WTC11 (cell line): ENCODE measurements at regions not wholly inside any gene's neighbourhood (a gene's known extent, or its start where the extent isn't known, plus 50 kb on each side); places are given as distances from the start of the nearest gene placed in this dataset.

ENCODE experiments used
- ATAC-seq: fragments of 200-7000 bp; cut with Tn5 transposase; 2 replicates; pipeline ENCODE4 v1.10.0; 2021; ENCODE audit warnings: mild to moderate bottlenecking, moderate library complexity
- CTCF ChIA-PET: fragments of 300-600 bp; sonication (Branson Sonifier 250); formaldehyde crosslinking; loops from one replicate; lab custom pipeline; 2021; ENCODE audit warnings: antibody characterized with exemption; lab: Charles Lee
- POLR2A ChIA-PET: fragments of 350-600 bp; sonication (Branson Sonifier 250); formaldehyde crosslinking; loops from one replicate; lab custom pipeline; 2021; ENCODE audit warnings: antibody characterized with exemption; lab: Charles Lee
- DNase-seq: peaks from one replicate; pipeline ENCODE4 v3.0.0; 2021; ENCODE audit warnings: low spot score
- H3K27ac Mint-ChIP-seq: 2 replicates; pipeline ENCODE4 v1.8.0; 2021; ENCODE audit warnings: mixed read lengths
- H3K27me3 Mint-ChIP-seq: 2 replicates; pipeline ENCODE4 v1.8.0; 2021; ENCODE audit warnings: low read depth, mild to moderate bottlenecking, moderate library complexity, mixed read lengths
- H3K36me3 Mint-ChIP-seq: 2 replicates; pipeline ENCODE4 v1.8.0; 2021; ENCODE audit warnings: mixed read lengths
- H3K4me1 Mint-ChIP-seq: 2 replicates; pipeline ENCODE4 v1.8.0; 2022; ENCODE audit warnings: mixed read lengths
- H3K4me3 Mint-ChIP-seq: 2 replicates; pipeline ENCODE4 v1.8.0; 2021; ENCODE audit warnings: mild to moderate bottlenecking, moderate library complexity, mixed read lengths
- H3K9me3 Mint-ChIP-seq: 2 replicates; pipeline ENCODE4 v1.8.0; 2021; ENCODE audit warnings: mixed read lengths
- GTF2I ChIP-seq: fragments of 250-450 bp; sonication (Bioruptor Pico); conservative IDR thresholded peaks from 2 replicates; pipeline ENCODE4 v1.4.0; 2021; ENCODE audit warnings: mild to moderate bottlenecking
- IRF2 ChIP-seq: sonication (generic); formaldehyde crosslinking; IDR thresholded peaks from 2 replicates; pipeline ENCODE4 v1.8.0; 2022; ENCODE audit warnings: low read depth, missing genetic modification reagents, borderline replicate concordance
- SP1 ChIP-seq: sonication (generic); formaldehyde crosslinking; conservative IDR thresholded peaks from 2 replicates; pipeline ENCODE4 v1.8.1; 2022; ENCODE audit warnings: missing genetic modification reagents
- ZNF317 ChIP-seq: sonication (generic); formaldehyde crosslinking; IDR thresholded peaks from 2 replicates; pipeline ENCODE4 v1.8.1; 2023; ENCODE audit warnings: low read depth, mild to moderate bottlenecking, moderate library complexity, missing genetic modification reagents, borderline replicate concordance
- TF ChIP-seq, protein P1 (sequence below): fragments of 250-450 bp; sonication (Bioruptor Pico); IDR thresholded peaks from 2 replicates; pipeline ENCODE4 v1.8.0; 2021; ENCODE audit warnings: mild to moderate bottlenecking
- TF ChIP-seq, protein P2 (sequence below): sonication (generic); formaldehyde crosslinking; IDR thresholded peaks from 2 replicates; pipeline ENCODE4 v1.8.0; 2022; ENCODE audit warnings: mild to moderate bottlenecking, missing genetic modification reagents
- TF ChIP-seq, protein P3 (sequence below): sonication (generic); formaldehyde crosslinking; IDR thresholded peaks from 2 replicates; pipeline ENCODE4 v1.8.1; 2022; ENCODE audit warnings: low read depth, missing genetic modification reagents, borderline replicate concordance
- TF ChIP-seq, protein P4 (sequence below): sonication (generic); formaldehyde crosslinking; IDR thresholded peaks from 2 replicates; pipeline ENCODE4 v1.8.1; 2023; ENCODE audit warnings: mild to moderate bottlenecking, missing genetic modification reagents, borderline replicate concordance
- TF ChIP-seq, protein P5 (sequence below): fragments of 250-450 bp; sonication (Bioruptor Pico); IDR thresholded peaks from 2 replicates; pipeline ENCODE4 v1.9.0; 2021; ENCODE audit warnings: mild to moderate bottlenecking, borderline replicate concordance
- TF ChIP-seq, protein P6 (sequence below): sonication (generic); formaldehyde crosslinking; IDR thresholded peaks from 2 replicates; pipeline ENCODE4 v1.8.0; 2023; ENCODE audit warnings: missing genetic modification reagents, mild to moderate bottlenecking, borderline replicate concordance
- TF ChIP-seq, protein P7 (sequence below): fragments of 200-600 bp; IDR thresholded peaks from 2 replicates; pipeline ENCODE4 v1.8.0; 2022; ENCODE audit warnings: antibody characterized with exemption

DNA sequence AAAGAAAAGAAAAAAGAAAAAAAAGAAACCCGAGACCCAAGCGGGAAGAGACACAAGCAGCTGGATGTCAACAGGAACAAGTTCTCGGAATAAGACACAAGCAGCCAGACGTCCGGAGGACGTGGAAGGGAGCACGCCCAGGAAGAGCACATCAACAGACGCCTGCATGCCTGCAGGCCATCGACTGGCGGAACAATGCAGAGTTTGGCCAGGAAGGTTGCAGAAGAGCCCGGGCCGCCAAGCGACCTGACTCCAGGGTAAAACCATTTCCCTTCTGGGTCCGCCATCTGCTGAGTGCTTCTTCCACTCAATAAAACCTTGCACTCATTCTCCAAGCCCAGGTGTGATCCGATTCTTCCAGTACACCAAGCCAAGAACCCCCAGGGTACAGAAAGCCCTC is 95.6 kb upstream of the PRR32 start (continued):
- TF ChIP-seq, protein P1, sequence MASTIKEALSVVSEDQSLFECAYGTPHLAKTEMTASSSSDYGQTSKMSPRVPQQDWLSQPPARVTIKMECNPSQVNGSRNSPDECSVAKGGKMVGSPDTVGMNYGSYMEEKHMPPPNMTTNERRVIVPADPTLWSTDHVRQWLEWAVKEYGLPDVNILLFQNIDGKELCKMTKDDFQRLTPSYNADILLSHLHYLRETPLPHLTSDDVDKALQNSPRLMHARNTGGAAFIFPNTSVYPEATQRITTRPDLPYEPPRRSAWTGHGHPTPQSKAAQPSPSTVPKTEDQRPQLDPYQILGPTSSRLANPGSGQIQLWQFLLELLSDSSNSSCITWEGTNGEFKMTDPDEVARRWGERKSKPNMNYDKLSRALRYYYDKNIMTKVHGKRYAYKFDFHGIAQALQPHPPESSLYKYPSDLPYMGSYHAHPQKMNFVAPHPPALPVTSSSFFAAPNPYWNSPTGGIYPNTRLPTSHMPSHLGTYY (CRISPR knock-in tag): no peak
- no peak for TF ChIP-seq ZNF317 (CRISPR knock-in tag)
- TF ChIP-seq, protein P2, sequence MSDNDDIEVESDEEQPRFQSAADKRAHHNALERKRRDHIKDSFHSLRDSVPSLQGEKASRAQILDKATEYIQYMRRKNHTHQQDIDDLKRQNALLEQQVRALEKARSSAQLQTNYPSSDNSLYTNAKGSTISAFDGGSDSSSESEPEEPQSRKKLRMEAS (CRISPR knock-in tag): no peak
- TF ChIP-seq, protein P3, sequence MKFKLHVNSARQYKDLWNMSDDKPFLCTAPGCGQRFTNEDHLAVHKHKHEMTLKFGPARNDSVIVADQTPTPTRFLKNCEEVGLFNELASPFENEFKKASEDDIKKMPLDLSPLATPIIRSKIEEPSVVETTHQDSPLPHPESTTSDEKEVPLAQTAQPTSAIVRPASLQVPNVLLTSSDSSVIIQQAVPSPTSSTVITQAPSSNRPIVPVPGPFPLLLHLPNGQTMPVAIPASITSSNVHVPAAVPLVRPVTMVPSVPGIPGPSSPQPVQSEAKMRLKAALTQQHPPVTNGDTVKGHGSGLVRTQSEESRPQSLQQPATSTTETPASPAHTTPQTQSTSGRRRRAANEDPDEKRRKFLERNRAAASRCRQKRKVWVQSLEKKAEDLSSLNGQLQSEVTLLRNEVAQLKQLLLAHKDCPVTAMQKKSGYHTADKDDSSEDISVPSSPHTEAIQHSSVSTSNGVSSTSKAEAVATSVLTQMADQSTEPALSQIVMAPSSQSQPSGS (CRISPR knock-in tag): no peak
- TF ChIP-seq GTF2I: no peak
- TF ChIP-seq, protein P4, sequence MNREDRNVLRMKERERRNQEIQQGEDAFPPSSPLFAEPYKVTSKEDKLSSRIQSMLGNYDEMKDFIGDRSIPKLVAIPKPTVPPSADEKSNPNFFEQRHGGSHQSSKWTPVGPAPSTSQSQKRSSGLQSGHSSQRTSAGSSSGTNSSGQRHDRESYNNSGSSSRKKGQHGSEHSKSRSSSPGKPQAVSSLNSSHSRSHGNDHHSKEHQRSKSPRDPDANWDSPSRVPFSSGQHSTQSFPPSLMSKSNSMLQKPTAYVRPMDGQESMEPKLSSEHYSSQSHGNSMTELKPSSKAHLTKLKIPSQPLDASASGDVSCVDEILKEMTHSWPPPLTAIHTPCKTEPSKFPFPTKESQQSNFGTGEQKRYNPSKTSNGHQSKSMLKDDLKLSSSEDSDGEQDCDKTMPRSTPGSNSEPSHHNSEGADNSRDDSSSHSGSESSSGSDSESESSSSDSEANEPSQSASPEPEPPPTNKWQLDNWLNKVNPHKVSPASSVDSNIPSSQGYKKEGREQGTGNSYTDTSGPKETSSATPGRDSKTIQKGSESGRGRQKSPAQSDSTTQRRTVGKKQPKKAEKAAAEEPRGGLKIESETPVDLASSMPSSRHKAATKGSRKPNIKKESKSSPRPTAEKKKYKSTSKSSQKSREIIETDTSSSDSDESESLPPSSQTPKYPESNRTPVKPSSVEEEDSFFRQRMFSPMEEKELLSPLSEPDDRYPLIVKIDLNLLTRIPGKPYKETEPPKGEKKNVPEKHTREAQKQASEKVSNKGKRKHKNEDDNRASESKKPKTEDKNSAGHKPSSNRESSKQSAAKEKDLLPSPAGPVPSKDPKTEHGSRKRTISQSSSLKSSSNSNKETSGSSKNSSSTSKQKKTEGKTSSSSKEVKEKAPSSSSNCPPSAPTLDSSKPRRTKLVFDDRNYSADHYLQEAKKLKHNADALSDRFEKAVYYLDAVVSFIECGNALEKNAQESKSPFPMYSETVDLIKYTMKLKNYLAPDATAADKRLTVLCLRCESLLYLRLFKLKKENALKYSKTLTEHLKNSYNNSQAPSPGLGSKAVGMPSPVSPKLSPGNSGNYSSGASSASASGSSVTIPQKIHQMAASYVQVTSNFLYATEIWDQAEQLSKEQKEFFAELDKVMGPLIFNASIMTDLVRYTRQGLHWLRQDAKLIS (CRISPR knock-in tag): no peak
- TF ChIP-seq, protein P5, sequence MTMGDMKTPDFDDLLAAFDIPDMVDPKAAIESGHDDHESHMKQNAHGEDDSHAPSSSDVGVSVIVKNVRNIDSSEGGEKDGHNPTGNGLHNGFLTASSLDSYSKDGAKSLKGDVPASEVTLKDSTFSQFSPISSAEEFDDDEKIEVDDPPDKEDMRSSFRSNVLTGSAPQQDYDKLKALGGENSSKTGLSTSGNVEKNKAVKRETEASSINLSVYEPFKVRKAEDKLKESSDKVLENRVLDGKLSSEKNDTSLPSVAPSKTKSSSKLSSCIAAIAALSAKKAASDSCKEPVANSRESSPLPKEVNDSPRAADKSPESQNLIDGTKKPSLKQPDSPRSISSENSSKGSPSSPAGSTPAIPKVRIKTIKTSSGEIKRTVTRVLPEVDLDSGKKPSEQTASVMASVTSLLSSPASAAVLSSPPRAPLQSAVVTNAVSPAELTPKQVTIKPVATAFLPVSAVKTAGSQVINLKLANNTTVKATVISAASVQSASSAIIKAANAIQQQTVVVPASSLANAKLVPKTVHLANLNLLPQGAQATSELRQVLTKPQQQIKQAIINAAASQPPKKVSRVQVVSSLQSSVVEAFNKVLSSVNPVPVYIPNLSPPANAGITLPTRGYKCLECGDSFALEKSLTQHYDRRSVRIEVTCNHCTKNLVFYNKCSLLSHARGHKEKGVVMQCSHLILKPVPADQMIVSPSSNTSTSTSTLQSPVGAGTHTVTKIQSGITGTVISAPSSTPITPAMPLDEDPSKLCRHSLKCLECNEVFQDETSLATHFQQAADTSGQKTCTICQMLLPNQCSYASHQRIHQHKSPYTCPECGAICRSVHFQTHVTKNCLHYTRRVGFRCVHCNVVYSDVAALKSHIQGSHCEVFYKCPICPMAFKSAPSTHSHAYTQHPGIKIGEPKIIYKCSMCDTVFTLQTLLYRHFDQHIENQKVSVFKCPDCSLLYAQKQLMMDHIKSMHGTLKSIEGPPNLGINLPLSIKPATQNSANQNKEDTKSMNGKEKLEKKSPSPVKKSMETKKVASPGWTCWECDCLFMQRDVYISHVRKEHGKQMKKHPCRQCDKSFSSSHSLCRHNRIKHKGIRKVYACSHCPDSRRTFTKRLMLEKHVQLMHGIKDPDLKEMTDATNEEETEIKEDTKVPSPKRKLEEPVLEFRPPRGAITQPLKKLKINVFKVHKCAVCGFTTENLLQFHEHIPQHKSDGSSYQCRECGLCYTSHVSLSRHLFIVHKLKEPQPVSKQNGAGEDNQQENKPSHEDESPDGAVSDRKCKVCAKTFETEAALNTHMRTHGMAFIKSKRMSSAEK (CRISPR knock-in tag): no peak

DNA sequence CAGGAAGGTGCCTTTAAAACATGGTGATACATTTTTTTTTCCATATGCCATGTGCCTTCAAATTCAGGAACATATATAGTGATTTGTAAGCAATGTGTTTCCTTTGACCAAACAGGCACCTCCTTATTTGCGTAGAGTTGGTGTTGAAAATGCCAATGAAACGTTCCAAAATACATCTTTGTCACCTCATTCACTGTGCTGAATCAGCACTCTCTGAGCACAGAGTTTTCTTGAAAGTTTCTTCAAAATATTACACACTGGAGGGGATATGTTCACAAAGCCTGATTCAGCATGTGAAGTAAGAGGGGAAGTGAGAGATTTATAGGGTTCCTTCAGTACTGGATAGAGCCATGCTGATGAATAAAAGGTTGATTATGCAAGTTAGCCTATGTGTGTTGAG is 85.7 kb upstream of the PRR32 start:
- CTCF ChIA-PET: no interaction called here
- Mint-ChIP-seq H3K4me3 (no peak overlapping the region), H3K9me3 (no peaks in the 10 kb centered on the region)
- TF ChIP-seq, protein P5 (CRISPR knock-in tag): no peak
- TF ChIP-seq, protein P6, sequence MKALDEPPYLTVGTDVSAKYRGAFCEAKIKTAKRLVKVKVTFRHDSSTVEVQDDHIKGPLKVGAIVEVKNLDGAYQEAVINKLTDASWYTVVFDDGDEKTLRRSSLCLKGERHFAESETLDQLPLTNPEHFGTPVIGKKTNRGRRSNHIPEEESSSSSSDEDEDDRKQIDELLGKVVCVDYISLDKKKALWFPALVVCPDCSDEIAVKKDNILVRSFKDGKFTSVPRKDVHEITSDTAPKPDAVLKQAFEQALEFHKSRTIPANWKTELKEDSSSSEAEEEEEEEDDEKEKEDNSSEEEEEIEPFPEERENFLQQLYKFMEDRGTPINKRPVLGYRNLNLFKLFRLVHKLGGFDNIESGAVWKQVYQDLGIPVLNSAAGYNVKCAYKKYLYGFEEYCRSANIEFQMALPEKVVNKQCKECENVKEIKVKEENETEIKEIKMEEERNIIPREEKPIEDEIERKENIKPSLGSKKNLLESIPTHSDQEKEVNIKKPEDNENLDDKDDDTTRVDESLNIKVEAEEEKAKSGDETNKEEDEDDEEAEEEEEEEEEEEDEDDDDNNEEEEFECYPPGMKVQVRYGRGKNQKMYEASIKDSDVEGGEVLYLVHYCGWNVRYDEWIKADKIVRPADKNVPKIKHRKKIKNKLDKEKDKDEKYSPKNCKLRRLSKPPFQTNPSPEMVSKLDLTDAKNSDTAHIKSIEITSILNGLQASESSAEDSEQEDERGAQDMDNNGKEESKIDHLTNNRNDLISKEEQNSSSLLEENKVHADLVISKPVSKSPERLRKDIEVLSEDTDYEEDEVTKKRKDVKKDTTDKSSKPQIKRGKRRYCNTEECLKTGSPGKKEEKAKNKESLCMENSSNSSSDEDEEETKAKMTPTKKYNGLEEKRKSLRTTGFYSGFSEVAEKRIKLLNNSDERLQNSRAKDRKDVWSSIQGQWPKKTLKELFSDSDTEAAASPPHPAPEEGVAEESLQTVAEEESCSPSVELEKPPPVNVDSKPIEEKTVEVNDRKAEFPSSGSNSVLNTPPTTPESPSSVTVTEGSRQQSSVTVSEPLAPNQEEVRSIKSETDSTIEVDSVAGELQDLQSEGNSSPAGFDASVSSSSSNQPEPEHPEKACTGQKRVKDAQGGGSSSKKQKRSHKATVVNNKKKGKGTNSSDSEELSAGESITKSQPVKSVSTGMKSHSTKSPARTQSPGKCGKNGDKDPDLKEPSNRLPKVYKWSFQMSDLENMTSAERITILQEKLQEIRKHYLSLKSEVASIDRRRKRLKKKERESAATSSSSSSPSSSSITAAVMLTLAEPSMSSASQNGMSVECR: no peak
- TF ChIP-seq IRF2 (CRISPR knock-in tag) (no peak), SP1 (CRISPR knock-in tag) (no peak)
- TF ChIP-seq, protein P7, sequence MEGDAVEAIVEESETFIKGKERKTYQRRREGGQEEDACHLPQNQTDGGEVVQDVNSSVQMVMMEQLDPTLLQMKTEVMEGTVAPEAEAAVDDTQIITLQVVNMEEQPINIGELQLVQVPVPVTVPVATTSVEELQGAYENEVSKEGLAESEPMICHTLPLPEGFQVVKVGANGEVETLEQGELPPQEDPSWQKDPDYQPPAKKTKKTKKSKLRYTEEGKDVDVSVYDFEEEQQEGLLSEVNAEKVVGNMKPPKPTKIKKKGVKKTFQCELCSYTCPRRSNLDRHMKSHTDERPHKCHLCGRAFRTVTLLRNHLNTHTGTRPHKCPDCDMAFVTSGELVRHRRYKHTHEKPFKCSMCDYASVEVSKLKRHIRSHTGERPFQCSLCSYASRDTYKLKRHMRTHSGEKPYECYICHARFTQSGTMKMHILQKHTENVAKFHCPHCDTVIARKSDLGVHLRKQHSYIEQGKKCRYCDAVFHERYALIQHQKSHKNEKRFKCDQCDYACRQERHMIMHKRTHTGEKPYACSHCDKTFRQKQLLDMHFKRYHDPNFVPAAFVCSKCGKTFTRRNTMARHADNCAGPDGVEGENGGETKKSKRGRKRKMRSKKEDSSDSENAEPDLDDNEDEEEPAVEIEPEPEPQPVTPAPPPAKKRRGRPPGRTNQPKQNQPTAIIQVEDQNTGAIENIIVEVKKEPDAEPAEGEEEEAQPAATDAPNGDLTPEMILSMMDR: no peak

More for the DNA sequence above, 85.7 kb upstream of the PRR32 start:
- Mint-ChIP-seq H3K36me3 (no peaks in the 10 kb centered on the region), H3K27me3 (no peaks in the 10 kb centered on the region), H3K4me1 (no peaks in the 10 kb centered on the region), H3K27ac (no peak overlapping the region)
- DNase-seq: no peak
- POLR2A ChIA-PET: no interaction called here
- no peak for ATAC-seq
